Epidermal melanocyte (primary cell): ENCODE measurements at regions not wholly inside any gene's neighbourhood (a gene's known extent, or its start where the extent isn't known, plus 50 kb on each side); places are given as distances from the start of the nearest gene placed in this dataset.
"Not testable (repeated sequence)": the region's sequence is repeated elsewhere in the genome, so short reads cannot be mapped to it uniquely, and the experiment has no call there.

ENCODE experiments used
- DNase-seq: peaks from one replicate; pipeline ENCODE4 v3.0.0; 2011; ENCODE audit warnings: low spot score; ENCODE audit not compliant: insufficient read length

DNA sequence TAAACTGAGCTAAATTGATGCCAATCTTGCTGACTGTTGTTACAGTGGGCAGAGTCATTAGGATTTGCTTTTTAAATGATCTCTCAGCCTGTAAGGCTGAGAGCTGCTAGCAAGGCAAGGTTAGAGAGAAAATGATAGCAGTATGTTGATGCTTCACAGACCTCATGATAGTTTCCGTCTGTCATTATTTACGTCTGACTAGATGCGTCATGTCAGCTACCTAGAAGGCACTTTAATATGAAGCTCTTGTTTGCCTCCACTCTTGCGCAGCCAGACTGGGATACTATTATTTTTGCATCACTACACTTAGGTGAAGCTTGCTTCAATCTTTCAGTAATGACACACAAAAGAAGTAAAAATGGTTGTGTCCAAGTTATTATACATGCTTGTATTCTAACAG is 313.8 kb downstream of the LNPK start:
- DNase-seq, result no peak

DNA sequence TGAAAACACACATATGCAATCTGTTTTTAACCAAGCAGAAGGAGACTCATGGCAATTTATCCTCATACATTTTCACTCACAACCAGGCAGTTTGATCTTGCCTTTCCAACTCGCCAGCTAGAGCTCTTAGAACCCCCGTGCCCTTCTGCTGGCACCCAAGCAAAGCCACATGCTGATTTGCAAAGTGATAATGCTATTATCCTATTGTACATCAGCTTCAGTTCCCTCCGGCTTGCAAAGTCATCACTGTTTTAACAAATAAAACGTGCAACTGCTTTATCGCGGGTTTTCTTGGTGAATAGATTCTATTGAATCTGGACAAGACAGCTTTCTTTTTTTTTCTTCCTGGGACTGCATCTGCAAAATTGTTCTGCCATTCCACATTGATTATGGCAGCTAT is 314.6 kb downstream of the LNPK start:
- DNase-seq, result no peak

DNA sequence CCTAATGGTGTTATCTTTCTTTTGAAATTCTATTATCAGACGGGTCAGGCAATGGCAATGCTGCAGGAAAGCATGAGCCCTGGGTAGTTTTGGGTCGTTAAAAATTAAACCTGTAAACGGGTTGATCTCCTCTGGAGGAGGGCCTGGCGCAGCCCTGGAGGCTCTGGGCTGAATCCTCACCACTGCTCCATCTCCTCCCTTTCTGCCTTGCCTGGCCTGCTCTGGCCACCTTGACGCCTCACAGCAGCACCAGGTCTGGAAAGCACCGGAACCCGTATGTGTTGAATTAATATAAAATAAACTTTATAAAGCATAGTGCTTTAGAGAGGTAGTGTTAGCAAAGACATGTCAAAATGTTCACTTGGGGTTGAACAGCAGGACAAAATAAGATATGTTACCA is 316.1 kb downstream of the LNPK start:
- no peak for DNase-seq

DNA sequence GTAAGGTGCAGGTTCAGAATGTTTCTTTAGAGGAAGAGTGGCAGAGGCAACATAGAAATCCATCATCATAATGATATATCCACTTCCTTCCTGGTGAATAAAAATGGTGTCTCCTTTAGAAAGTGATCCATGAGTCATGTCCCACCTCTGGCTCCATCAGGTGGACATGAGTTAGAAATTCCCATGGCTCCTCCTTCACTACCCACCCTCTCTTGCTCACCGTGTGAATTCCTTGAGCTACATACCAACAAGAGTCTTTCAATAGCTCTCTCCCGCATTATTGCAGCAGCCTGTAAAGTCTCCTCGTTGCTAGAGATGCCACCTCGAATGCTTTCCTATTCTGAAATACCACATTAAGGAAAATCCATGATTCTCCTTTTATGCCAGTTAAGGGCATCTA is 317.6 kb downstream of the LNPK start:
- DNase-seq, result no peak

DNA sequence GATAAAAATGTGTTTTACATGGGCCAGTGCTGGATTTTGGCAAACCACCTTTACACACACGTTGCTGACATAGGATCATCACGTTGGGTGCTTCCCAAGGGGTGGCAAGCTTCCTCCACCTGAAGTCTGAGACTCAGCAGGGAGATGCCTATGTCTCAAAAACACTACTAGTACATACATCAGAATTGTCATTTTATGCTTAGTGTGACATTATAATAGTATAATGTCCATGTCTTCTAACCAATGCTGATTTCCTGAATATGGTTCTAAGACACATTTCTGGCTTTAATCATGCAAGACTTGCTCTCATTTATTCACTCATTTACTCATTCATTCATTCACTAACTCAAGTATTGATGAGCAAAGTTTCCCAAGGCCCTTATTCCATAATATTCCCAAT is 322.3 kb downstream of the LNPK start:
- no peak for DNase-seq

DNA sequence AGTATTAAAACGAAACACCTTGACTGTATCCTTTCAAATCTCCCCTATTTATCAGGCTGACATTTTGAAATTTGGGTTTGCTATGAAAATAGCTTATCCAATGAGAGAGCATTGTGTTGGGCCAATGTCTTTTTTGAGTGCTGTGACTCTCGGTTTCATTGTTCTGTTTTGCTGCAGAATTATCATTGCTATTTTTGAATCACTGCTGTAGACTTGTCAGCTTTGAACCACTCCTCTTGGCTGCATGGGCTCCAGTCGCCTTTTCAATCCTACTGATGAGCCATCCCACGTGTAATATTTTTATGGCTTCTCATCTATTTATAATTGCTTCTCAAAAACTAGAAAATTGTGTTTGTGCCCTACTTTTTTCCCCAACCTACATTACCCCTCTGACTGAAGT is 322.8 kb downstream of the LNPK start:
- no peak for DNase-seq

DNA sequence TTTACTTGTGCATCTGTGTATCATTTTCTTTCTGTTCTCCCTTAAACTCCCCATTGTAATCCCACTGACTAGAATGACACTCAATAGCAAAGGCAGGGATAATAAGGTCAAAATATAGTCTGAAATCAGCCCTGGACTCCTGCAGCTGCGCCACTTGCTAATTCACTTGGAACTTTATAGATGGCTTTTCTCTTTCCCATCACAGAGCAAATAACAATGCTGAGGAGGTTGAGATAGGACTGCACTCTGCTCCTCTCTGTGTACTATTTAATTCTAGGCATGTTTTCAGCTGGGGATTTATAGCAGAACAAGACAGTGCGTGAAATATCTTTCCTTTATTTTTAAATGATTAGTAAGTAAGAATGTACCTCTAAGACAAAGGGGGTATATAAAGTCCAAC is 324.2 kb downstream of the LNPK start:
- DNase-seq, result no peak

DNA sequence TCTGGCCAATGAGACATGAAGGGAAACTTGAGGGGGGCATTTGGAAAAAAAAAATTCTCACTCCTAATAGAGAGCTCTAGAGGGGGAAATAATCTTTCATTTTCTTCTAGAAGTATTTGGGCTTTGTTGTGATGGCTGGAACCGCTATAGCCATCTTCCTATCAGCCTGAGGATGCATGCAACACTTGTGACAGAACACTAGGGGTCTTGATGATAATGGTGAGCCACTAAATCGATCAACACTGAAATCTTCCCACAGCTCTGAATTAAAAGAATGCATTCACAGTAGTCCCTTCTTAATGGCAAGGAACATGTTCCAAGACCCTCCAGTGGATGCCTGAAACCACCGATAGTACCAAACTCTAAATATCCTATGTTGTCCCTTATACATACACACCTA is 325.3 kb downstream of the LNPK start:
- DNase-seq, result no peak

DNA sequence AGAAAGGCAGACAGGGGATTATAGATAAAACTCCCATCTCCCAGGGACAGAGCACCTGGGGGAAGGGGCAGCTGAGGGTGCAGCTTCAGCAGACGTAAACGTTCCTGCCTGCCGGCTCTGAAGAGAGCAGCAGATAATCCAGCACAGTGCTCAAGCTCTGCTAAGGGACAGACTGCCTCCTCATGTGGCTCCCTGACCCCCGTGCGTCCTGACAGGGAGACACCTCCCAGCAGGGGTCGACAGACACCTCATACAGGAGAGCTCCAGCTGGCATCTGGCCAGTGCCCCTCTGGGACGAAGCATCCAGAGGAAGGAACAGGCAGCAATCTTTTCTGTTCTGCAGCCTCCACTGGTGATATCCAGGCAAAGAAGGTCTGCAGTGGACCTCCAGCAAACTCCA is 333.3 kb downstream of the LNPK start:
- DNase-seq, result not testable (repeated sequence)

DNA sequence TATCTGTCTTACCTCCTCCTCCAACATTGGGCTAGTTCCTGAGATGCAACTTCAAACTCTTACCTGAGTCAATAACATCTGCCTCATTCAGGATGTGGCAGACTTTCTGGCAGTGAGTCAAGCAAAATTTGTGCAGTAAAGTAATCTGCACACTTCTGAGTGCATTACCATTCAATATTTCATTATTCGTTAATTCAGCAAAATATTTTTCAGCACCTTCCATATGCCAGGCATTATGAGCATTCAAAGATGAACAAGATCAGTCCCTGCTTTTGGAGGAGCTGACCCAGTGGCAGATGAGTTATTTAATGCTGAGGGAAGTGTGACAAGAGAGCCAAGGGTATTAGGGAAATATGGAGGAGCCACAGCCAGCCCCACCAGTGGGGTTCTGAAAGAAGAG is 339.7 kb downstream of the LNPK start:
- no peak for DNase-seq

DNA sequence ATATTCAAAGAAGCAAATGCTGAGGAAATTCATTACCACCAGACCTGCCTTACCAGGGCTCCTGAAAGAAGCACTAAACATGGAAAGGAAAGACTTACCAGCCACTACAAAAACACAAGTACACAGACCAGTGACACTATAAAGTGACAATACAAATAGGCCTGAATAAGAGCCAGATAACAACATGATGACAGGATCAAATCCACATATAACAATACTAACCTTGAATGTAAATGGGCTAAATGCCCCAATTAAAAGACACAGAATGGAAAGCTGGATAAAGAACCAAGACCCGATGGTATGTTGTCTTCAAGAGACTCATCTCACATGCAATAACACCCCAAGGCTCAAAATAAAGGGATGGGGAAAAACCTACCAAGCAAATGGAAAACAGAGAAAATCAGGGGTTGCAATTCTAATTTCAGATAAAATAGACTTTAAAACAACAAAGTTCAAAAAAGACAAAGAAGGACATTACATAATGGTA is 353.4 kb downstream of the LNPK start:
- no peak for DNase-seq

DNA sequence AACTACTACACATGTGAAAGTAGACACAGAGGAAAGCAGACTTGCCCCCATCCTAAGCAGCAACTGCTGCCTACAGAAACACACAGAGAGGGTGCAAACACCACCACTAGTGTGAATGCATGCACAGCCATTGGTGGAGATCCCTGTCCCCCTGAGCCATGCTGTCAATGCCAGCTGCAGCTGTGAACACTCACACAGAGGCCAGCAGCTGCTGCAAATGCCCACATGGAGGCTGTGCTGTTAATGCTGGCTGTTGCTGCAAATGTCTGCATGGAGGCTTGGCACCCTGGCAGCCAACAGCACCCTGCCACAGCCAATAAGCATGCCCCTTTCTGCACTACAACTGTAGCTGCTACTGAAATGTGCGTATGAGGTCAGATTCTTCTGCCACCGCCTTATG is 355.0 kb downstream of the LNPK start:
- DNase-seq, result no peak

DNA sequence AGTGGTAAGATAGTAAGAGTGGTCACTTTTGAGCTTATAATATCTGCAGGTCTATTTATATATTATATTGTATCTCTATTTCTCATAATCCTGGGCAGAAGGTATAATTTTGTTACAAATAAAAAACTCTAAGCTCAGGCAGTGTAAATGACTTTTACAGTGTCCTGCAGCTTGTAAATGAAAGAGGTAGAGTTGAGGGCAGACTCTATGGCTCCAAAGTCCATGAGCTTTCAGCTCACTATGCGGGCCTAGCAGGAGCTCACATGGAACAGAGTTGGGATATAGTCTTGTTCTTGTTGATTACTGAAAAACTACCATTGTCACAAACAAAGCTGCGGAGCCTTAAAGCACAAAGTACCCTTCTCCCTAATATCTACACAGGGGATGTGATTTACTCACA is 361.4 kb downstream of the LNPK start:
- no peak for DNase-seq

DNA sequence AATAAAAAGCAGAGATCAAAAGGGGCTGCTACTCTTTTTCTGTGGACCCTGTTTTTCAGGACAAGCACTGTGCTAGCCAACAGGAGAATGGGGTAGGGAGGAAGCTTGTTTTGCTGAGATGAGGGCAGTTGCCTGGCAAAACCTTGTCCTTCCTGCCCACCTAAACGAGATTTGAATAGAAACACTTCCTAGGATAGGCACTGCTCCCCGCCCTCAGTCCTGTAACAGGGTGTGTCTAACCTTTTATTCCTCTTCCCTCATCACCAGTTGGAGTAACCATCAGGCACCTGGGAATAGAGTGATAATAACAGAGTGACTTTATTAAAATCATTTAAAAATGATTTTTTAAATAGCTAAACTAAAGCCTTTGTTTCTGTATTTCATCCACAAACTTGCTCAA is 368.8 kb downstream of the LNPK start:
- DNase-seq, result no peak

DNA sequence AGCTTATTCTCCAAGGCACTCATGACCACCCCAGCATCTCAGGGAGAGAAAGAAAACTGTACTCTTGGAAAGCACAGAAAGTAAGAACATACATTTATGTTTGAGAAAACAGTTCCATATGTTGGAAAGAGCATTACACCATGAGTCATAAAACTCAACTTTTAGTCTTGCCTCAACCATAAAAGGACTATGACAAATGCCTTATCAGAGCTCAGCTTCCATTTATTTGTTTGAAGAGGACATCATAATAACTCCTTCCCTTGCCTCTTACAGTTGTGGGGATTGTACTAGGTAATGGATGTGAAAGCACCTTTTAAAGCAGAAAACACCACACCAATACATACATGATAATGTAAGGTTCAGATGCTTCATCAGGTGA is 370.8 kb downstream of the LNPK start:
- DNase-seq, result no peak

DNA sequence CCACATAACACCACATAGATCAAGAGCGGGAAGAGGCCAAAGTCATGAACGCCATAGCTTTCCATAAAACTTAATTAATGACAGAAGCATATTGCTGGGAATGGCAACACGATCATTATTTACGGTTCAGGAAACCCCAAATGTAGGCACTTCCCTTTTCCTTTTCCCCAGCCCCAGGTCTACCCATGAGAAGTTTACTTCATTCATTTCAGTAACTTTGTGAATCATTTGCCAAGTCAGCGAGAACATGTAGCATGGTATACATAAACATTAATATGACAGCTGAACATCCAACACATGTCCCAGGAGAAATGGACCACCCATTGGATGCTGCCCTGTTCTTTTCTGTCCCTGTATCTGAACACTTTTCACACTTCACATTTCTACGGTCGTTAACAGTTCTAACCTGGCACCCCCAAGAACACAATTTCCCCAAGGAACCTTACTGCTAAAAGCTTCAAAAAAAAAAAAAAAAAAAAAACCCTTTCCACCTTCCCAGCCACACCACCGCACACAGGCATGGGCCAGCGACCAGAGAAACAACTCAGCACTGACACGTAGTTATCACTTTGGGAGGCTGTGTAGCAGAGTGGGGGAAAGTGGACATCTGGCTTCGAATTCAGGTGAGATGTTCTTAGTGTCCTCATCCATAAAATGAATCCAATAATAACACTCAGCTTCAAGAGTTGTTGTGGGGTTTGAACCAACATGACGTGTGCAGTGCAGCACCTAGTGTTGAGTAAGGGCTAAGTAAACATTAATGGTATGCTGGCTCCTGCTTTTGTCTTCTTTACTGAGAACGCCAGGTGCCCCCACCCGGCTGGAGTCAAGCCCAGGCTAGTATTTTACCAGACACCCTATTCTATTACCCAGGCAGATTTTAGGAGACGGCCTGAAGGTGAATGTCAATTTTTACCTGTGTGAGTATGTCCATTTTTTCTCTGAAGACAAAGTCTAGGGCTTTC is 371.5 kb downstream of the LNPK start:
- DNase-seq, result no peak

DNA sequence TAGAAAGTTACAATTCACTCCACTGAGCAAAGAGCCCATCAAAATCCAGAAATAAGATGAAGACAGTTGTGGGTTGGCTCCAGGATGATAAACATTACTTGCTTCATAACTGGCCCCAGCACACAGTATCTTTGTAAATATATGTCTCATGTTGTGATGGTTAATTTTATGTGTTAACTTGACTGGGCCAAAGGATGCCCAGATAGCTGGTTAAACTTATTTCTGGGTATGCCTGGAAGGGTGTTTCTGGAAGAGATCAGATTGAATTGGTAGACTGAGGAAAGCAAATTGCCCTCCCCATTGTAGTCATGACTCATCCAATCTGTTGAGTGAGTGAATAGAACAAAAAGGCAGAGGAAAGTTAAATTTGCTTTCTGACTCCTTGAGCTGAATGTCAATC is 373.8 kb downstream of the LNPK start:
- no peak for DNase-seq

DNA sequence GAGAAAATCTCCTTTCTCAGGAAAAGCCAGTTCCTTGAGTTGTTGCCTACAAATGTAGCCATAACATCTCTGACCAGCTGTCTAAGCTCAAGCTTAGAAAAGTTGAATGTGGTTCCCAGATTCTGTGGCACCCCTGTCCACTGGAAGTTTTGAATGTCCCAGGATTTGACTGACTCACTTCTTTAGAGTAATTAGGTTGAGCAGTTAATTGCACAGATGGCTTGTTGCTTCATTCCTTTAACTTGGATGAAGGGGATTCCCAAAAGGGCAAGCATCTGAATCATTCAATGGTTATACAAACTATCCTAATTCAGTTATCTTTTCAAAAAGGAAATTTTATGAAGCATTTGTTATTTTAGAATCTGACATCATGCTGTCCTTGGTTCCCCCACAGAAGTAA is 374.7 kb downstream of the LNPK start:
- no peak for DNase-seq

DNA sequence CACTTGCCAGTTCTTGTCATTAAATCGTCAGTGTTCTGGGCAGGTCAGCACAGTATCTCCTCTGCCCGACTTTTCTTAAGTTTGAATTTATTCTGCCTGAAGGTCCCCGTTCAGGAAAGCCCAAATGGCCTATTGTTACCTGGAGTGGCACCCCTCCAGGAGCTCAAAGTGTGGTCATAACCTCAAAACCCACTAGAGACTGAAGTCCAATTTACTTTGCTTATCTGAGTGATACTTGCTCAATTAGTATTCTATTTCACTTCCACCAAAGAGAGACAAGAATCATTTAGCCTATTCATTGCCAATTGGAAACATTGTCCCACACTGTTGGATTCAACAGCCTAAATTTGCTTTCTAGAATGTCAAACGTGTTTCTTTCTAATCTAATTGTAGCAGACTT is 375.3 kb downstream of the LNPK start:
- DNase-seq, result no peak

DNA sequence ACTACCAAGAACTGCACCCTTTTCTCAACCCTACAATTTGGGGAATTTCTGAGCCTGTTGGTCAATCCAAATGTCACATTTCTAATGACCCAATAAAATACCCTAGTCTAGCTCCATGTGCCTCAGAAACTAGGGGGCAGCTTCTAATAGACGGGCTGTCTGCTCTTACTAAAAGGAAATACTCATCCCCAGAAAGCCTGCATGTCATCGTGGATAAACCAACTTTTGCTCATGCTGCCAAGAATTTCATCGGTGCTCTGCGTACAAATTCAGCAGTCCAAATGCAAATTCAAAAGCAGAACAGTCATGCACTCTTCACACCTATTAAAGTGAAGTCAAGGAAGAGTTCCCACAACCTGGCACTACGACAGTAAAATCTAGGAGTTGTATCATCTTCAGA is 377.3 kb downstream of the LNPK start:
- no peak for DNase-seq

DNA sequence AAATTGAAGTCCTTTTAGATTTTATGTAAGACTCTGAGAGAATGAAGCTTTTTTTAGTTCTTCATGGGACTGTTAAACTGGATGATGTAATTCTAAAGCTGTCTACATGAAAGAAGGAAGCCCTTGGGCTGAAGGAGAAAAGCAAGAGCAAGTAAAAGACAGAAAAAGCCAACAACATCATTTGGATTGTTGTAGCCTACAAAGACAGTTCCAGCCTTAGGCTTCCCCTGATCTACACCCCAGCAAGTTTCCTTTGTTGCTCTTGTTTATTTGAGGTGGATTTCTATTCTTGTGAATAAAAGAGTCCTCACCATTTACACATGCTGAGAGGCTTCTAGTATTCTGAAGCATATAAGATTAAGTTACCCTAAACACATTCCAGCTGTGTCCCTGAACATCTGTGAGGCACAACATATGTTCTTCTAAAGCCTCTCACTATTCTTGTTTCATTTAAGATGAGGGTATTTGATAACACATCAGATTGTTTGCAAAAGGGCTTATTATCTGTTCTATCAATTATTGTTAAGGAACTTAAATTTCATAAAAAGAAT is 377.8 kb downstream of the LNPK start:
- no peak for DNase-seq

DNA sequence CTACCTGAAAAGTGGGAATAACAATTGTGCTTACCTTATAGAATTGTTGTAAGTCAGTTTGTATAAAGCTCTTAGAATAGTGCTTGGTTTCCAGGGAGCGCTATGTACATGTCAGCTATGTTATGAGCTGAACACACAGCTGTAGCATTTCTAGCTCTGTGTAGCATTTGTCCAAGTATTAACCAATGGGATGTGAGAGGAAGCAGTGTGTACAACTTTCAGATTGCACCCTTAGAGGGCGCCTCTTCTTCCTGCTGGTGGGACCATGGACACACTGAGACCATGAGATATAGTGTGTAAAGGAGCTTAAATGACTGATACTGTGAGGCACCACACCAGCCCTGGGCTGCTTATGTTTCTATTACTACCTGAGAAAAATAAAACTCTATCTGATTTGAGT is 380.2 kb downstream of the LNPK start:
- no peak for DNase-seq

DNA sequence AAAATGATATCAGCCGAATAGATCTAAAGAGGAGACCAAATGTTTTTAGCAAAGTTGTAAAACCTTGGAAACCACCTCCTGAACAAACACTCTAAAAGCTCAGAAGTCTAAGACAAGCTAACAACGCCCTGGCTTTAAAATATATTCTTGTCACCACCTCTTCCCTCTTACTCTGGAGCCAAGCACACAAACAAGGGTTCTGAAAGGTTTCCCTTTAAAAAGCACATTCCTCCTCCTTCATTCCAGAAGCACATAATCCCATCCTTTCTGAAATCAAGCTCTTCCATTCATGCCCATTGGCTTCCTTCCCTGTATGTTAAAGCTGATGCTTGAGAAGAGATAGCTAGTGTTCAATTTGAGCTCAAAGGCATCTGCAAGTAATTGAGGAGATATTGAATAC is 382.0 kb downstream of the LNPK start:
- DNase-seq, result no peak
